NCI-H446 treated with DMSO at 0.1 percent for 48 hours (cell line): ENCODE measurements at regions not wholly inside any gene's neighbourhood (a gene's known extent, or its start where the extent isn't known, plus 50 kb on each side); places are given as distances from the start of the nearest gene placed in this dataset.
"Not testable (repeated sequence)": the region's sequence is repeated elsewhere in the genome, so short reads cannot be mapped to it uniquely, and the experiment has no call there.

Source experiments
- DNase-seq: peaks from one replicate; lab custom pipeline; 2025; lab: John Stamatoyannopoulos, UW

DNA sequence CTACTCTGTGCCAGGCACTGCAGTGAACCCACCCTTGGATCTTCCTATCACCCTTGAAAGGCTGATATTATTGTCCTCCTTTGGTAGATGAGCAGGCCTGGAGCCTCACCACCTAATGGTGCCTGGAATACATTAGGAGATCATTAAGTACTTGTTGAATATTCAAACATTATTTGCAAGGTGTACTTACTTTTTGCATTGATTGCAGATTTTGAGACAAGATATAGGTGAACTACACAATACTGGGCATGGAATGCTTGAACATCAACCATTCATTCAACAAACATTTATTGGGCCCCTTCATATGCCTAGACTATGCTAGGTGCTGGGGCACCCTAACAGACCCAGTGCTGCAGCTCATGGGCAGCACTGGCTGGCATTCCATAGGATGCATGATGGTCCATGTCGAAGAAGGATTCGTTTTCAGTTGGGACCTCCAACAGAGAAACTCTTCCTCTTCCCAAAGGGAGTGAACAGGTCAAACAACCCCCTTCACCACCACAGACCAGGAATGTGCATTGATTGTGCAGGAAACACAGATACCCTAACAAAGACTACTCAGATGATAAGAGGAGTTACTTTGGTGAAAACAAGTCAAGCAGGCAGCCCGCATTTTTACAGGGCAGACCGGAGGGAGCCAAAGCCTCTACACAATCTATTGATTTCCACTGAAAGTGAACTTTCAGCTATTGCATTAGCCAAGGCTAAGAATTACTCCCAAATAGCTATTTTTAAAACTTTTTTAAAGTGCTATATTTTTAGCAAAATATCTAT lies 149.6 kb upstream of the SH3BP4 start:
- DNase-seq: no peak

DNA sequence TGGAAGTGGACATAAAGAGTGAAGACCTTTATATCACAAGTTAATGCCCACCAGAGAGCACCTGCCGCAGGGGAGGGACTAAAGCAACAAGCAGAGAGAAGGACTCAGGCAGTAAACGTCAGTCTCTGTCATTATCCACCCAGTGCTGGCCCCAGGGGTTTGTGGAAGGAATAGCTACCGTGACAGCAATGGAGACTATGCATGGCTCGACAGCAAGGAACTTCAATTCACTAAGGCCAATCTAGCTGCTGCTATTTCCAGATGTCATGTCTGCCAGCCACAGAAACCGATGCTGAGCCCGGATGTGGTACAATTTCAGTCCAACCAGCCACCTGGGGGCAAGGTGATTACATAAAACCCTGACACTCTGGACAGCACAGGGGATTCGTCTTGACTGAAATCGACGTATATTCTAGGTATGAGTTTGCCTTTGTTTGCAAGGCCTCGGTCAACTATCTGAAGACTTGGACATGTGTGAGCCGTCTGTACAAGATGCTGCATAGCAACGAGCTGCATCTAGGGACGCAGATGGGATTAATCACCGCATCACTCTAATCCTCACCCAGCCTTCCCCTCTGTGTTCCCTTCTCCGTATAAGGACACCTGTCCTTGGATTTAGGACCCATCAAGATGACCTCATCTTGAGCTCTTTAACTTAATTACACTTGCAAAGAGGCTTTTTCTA lies 154.1 kb upstream of the SH3BP4 start:
- DNase-seq: no peak

DNA sequence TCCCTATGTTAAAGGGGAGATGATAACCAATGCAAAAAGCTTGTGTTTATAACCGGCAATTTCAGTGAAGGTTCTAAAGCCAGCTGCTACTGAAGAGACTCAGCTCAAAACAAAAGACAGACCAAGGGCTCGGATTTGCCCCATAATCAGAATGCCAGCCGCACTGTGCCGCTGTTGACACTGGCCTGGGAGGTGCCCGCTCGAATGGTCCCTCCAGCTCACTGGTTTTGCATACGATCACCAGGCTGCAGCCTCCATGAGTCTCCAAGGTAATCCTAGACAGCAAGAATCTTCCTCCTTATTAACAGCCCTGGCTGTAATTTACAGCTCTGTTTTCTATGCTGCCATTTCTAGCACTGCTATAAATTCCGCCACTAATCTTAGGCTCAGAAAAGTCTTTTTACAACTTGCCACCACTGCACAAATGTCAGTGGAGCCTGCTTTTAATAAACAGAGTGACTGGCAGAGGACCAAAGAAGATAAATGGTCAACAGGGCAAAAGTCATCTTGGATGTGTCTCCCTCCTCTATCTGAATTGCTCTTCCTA lies 155.7 kb upstream of the SH3BP4 start:
- DNase-seq: no peak

DNA sequence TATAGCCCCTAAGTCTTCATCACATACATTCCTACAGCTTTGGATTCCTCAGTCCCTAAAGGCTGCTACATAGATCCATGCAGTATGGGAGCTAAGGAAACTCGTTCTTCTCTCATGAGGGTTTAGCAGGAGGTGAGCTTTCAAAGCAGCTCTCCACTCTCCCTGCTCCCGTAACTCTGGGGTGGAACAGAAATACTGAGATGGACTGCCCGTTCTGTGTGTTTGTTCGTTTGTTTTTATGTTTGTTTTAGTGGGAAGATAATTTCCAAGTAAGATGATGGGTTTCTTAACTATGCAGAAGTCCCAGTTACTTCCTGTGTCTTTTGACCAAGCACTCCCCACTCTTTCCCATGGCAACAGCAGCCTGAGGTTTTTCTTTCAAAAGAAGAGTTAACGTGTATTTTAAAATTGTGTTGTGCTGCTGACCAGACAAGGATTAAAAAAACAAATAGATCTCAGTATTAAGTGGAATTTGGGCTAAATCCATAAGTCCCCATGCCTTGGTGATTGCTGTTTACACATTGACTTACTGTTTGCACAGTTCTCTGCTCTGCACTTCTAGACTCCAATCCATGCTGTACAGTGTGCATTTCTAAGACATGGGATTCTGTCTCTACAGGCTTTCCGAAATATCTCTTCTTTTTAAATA lies 156.4 kb upstream of the SH3BP4 start:
- no peak for DNase-seq

DNA sequence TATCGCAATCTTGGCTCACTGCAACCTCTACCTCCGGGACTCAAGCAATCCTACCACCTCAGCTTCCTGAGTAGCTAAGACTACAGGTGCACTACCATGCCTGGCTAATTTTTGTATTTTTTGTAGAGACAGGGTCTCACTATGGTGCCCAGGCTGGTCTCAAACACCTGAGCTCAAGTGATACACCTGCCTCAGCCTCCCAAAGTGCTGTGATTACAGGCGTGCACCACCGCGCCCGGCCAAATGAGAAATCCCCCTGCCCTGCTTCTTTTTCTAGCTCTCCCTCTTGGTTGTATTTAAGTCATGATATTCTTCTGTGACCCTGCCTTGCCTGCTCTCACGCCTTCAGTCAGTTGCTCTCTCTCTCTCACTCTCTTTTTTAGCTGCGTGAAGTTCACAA lies 157.0 kb upstream of the SH3BP4 start:
- no peak for DNase-seq

DNA sequence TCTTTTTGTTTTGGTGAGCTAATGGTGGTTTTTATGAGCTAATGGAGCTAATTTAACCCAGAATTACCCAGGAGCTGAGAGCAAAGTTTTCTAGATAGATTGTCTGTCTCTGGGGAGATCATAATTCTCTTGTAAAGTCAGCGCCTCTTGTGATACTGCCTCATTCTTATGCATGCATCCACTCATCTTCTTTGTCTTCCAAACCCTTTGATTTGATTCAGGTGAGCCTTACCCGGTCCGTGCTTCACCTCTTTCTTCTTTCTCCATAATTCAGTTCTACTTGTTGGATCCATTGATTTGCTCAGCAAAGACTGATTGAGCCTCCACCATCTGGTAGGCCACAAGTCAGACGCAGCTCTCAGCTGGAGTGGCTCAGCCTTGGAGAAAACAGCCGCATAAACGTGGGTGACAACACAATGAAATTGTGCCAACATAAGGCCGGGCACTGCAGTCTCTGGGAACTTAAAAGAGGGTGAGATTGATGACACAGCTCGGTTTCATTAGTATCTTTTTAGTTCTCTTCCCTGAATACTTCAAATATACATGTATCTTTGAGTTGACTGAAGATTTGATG lies 158.5 kb upstream of the SH3BP4 start:
- DNase-seq: no peak

DNA sequence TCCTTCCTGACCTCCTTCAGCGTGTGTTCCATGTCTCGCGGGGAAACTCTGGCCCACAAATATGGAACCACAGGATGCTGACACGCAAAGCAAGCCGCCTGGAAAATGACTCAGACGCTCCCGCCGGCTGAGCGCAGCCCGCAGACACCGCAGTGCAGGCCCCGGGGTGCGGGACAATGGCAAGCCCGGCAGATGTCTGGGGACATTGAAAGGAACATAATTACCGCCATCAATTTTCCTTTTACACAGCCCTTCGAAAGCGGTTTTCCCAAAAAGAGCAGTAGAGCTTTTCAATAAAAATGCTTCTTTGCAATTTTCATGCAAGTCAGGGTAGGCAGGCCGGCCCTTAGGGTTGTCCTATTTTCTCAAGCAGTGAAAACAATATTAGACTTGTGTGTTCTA lies 159.2 kb upstream of the SH3BP4 start:
- DNase-seq: no peak

DNA sequence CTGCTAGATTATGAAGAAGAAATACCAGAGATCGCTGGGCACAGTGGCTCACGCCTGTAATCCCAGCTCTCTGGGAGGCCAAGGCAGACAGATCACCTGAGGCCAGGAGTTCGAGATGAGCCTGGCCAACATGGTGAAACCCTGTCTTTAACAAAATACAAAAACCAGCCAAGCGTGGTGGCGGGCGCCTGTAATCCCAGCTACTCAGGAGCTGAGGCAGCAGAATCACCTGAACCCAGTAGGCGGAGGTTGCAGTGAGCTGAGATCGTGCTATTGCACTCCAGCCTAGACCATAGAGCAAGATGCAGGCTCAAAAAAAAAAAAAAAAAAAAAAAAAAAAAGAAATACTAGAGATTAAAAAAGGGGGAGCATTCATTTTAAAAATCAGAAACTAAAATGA lies 159.7 kb upstream of the SH3BP4 start:
- not testable (repeated sequence) for DNase-seq

DNA sequence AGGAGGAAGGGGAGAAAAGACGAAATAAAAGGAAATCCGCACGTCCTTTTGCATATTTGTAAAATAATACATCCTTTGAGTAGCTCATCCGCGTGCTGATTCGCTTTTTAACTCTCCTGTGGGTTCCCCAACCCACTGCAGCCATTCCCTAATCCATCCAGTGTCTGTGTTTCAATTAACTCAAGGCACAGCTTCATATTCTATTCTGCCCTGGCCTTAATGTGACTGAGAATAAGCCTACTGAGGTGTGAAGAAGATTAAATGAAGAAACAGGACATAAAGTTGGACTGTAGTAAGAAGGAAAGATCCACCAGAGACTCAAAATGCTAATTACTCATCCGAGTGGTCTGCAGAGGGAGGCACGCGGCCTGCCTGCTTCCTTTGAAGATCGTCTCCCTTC lies 161.4 kb upstream of the SH3BP4 start:
- no peak for DNase-seq

DNA sequence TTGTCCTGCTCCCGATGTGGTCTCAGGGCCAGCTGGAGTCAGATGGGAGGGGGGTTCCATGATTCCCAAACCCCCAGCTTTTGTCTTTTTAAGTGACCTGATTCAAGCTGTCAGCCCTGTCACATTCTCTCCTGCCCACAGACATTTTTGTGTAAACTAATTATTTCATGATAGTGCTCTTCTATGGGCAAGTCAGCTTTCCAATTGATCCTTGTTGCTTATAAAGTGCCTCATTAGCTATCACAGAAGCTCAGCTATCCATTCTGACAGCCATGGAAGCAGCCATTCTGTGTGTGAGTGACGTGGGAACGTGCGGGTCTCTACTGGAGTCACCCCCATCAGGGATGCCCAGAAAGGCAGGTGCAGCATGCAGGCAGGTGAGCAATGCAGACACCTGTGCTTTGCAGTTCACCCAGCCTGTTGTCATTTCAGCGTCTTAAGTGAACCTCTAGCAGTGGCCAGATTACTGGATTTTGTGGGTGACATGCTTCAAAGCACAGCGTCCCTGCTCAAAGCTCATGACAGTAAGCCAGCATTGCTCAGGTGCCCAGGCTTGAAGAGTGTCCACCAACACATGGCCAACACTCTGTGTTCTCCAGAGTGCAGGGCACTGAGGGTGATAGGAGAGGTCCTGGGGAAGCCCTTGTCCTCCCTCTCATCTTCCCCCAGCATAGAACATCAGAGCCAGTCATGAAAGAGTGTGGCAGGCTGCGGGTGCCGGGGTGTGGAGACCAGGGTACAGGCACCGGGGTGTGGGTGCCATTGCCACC lies 162.1 kb upstream of the SH3BP4 start:
- no peak for DNase-seq

DNA sequence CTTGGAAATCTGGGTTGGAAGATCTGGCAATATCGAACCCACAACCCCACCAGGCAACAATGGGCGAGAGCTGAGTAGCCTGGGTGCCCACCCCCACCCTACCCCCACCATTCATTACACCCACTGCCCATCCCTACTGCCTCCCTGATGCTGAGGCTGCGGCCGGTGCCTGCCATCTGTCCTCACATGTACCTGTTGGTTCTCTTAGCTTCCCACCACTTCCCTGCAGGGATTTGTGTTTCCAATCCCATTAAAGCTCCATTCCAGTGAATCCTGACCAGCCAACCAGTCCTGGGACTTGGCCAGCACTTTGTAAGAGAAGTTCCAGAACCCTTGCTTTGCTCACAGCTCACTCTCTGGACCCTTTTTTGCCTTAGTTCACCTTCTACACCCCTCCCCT lies 163.0 kb upstream of the SH3BP4 start:
- no peak for DNase-seq

DNA sequence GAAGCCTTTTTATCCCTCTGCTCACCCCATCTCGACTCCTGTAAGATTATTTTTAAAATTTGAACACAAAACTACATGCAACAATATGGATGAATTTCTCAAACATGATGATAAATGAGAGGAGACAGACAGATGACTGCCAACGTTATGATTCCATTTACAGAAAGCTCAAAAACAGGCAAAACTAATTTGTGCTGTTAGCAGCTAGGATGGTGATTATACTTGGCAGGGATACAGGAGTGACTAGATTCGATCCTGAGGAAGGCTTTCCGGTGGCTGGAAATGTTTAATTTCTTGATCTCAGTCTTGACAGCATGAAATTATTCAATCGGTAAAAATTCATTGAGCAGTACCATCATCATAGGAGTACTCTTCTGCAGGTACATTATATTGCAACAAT lies 163.4 kb upstream of the SH3BP4 start:
- no peak for DNase-seq

DNA sequence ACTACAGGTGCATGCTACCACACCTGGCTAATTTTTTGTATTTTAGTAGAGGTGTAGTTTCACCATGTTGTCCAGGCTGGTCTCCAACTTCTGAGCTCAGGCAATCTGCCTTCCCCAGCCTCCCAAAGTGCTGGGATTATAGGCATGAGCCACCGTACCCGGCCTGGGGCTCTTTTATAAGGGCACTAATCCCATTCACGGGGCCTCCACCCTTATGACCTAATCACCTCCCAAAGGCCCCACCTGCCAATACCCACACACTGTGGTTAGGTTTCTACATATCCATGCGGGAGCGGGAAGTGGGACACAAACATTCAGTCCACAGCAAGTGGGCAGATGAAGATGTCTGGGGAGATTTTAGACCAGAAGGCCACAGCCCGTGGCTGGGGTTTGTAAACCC lies 164.7 kb upstream of the SH3BP4 start:
- DNase-seq: no peak

DNA sequence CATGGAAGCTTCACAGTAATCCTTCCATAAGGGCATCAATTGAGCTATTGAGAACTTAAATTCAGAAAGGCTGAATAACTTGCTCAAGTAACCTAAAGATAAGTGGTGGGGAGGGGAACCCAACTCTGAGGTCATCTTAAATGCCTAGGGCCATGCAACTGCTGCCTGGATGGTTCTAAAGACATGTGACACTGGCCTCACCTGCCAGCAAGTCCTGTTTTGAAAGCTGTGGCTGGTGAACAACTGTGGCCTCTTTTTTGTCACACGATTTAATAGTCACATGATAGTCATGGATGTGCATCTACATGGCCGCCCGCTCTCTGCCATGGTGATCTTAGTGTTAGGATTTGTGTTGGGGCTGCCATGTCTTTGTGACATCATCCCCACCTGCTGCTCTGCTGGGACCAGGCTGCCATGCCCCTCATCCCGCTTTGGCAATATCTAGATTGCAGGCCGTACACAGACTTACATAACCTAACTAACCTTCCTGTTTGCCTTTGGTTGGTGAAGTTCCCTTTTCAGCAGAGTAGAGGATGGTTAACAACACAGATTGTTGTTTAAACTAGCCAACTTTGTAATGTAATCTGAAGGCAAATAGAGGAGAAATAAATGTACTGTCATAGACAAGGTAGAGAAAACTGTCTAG lies 177.9 kb upstream of the SH3BP4 start:
- DNase-seq: no peak

DNA sequence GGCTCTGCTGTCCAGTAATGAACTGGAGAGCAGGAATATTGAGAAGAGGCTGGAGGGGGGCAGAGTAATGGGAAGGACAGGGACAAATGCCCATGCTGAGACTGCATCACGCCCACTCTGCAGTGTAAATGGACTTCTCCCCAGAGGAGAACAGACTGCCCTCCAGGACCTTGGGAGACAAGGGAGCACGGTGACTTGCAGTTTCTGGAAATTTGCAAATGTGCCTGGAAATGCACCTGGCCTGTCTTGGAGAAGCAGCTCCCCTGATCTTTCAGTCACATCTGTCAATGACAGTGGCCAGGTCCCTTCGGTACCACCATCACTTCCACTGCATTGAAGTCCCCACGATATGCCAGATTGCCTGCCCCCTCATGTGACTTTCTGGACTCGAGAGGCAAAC lies 178.7 kb upstream of the SH3BP4 start:
- no peak for DNase-seq

DNA sequence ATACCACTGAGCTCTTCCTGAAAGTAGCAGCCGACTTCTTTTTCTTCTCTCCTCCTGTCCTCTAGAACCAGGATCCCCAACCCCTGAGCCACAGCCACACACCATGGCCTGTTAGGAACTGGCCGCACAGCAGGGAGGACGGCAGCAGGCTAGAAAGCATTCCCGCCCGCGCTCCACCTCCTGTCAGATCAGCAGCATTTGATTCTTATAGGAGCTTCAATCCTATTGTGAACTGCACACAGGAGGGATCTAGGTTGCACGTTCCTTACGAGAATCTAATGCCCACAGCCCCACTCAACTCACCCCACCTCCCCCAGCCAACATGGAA lies 179.1 kb upstream of the SH3BP4 start:
- DNase-seq: no peak

DNA sequence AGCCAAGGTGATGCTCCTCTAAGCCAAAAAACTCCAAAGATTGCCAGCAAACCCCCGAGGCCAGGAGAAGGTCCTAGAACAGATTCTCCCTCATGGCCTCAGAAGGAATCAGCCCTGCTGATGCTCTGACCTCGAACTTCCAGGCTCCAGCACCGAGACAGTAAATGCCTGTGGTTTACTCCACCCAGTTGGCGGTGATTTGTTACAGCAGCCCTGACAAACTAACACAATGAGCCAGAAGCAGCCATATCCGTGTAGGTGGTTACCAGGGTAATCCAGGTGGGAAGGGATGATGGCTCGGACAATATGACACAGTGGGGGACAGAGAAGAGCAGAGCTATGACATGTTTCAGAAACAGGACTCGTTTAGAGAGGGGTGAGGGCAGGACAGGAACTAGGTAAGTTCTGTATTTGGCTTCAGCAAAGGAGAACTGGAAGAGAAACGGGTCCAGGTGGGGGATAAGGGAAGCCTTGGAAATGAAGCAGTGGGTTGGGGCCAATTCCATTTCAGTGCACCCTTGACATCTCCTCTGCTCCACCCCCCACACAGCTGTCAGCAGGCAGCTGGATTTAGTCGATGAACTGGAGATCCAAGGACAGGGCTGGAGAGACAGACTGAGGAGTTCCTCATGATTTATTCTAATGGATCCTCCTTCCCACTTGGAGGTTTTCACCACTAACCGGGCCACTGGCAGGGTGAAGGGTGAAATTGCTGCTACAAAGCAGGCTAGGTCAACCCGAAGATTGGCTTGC lies 179.7 kb upstream of the SH3BP4 start:
- DNase-seq: no peak

DNA sequence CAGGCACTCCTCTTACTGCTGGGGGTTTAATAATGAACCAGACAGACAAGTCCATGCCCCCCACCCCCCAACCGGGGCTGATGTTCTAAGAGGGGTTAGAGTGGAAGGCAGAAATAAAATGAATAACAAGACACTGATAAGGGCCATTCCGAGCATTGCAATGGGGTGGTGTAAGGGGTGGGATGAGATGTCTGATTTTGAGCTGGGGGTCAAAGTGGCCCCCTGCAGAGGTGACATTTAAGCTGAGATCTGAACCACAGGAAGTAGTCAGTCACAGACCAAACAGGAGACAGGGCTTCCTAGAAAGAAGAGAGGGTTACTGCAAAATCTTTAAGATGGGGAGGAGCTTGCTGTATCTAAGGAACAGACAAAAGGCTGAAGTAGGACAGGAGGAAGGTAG lies 180.6 kb upstream of the SH3BP4 start:
- no peak for DNase-seq

DNA sequence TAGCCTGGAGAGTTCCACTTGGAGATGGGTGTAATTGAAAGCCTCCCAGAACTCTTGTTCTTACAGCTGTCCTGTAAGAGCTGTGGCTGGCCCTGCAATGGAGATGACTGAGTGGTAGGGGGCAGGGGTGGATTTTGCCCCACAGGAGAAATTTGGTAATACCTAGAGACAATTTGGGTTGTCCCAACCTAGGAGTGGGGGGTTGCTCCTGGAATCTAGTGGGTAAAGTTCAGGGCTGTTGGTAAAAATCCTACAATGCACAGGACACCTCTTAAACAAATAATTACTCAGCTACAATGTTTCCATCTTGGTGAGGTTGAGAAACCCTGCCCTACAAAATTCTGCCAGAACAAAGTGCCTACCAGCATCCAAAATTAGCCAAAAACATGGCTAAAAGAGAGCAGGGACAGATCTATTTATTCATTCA lies 181.1 kb upstream of the SH3BP4 start:
- DNase-seq: no peak

DNA sequence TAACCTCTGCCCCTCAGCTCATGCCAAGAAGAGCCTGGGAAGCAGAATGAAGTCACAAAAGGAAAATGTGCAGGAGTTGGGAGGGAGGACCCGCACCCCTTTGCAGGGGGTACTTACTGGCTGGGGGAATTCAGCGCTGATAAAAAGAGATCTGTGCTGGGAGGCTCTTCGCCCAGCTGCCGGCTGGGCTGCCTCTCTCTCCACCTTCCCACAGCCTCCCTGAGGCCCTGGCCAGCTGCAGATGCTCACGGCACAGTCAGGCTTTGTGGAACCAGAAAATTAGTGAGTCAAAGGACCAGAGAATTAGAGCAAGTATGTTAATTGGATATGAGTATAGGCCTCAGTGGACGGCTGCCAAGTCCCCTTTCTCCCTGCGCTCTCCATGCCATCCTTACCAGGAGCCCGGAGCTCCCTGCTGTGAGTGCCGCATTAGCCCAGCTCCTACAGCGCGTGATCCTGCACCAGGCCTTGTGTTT lies 181.7 kb upstream of the SH3BP4 start:
- DNase-seq: peak; percentile 61
